GM18505 (cell line): ENCODE measurements at regions not wholly inside any gene's neighbourhood (a gene's known extent, or its start where the extent isn't known, plus 50 kb on each side); places are given as distances from the start of the nearest gene placed in this dataset.

Experiments used
- ATAC-seq: cut with Tn5 transposase; IDR thresholded peaks from one replicate; pipeline ENCODE4 v1.9.1; 2021; ENCODE audit not compliant: unreplicated experiment
- POLR2A ChIP-seq: IDR thresholded peaks from 4 replicates; pipeline ENCODE4 v1.6.1; 2011; ENCODE audit warnings: borderline replicate concordance; ENCODE audit not compliant: insufficient read depth, insufficient read length; ENCODE audit errors: extremely low read depth

DNA sequence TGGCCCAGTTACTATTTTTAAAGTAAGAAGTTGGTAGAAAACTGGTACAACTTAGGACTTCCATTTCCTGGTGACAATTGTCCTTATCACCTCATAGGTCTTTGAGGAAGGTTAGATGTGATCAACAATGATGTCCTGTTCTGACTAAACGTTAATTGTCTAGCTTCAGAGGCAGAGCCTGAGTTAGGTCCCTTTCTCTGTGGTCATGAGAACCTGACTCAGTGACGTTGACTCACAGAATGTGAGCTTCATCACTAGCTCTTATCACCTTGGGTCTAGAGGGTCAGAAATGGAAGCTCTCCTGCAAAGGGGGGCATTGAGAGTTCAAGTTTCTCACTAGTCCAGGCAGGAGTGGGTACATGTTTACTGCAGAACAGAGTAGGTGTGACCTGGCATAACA is 60.6 kb upstream of the ATP8B1 start:
- no peak for ATAC-seq
- no peak for TF ChIP-seq POLR2A

DNA sequence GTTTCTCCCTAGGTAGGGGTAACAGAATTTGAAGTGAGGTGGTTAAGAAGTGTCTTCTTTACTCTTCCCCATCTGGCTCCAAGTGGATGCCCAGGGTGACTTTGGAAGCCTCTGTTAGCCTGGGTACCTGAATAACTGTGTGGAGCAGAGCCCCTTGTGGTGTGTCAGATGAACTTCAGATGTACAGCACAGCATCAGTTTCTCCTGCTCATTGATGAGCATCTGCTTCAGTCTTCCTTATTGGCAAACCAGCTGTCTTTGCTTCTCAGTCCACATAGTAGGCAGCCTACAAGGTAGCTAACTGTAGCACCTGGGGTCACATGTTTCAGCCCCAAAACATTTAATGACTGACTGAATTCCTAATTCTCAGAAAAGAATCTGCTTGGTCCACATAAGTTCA is 56.2 kb upstream of the ATP8B1 start:
- no peak for TF ChIP-seq POLR2A
- ATAC-seq: no peak

DNA sequence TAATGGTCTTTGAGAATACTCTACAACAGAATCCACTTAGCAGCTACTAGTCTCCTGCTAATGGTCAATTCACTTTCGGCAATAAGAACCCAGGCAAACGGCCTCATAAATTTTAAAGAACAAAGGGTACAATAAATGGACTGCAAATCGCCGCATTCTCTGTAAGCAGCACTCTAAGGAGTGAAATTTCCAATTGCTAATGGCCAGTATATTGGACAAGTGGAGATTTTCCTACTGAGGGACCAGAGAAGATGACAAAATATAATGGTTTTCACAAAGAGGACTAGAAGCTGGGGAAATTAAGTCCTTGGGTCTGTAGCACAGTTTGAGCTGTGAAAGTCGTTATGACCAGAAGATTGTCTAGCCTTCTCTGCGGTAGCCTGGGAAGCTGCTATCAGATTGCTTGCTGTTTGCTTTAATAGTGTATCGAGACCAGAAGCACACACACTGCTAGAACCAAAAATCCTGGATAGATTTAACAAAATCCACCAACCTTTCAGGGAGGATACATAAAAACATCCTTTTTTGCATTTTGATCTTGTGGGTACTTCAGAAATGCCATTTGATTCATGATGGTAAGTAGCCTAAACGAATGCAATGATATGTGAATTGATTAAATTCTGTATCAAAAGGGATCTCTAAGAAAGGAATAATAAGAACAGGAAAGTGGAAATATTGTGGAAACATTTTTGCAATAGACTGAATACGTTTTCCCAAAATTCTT is 53.6 kb upstream of the ATP8B1 start:
- no peak for TF ChIP-seq POLR2A
- ATAC-seq: no peak

DNA sequence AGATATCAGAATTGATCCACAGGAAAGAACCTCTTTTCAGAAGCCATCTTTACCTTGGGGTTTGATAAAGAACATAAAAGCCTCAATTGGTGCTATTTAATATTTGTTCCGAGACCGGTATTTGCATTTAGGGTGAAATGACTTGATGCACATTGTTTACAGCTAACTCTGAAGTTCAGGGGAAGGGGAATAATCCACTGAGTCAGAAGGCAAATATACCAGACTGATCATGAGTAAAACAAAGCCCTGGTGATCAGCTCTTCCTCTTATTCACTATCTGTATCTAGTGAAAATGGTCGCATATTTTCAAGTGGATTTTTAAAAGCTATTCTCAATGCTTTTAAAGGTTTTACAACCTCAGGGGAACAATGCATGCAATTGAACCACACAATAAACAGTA is 53.0 kb upstream of the ATP8B1 start:
- no peak for ATAC-seq
- no peak for TF ChIP-seq POLR2A

DNA sequence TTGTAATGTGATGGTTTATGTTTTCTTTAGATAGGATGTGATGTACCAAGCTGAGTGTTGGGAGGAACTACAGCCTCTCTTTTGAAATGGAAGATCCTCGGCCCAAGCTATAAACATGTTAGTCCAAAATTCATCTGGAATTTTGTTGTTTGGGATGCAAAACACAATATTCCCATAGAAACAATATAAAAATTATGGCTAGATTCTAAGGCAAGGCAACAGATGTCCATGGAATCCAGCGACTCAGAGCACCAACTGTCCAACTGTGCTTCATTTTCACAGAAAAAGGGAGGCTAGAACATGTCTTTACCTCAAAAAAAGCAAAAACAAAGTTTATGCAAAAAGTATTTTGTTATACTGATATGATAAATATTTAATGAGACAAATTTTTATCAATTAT is 52.4 kb upstream of the ATP8B1 start:
- ATAC-seq: no peak
- no peak for TF ChIP-seq POLR2A

DNA sequence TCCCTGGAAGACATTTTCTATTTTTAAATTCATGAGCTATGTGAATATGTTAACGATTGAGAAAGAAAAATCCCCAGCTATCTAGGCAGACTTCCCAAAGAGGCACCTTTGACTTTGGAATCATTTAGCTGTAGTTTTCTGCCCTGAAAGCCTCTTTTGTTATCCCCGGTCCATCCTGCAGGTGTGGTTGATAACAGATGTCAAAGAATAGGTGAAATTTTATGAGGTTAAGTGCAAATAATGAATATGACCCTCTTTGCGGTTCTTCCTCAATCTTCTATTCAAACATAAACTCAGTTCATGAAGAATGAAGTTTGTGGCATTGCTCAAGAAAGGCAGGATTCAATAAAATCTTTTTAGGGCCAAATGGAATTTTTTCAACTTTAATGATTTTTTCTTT is 51.6 kb upstream of the ATP8B1 start:
- ATAC-seq: no peak
- no peak for TF ChIP-seq POLR2A

DNA sequence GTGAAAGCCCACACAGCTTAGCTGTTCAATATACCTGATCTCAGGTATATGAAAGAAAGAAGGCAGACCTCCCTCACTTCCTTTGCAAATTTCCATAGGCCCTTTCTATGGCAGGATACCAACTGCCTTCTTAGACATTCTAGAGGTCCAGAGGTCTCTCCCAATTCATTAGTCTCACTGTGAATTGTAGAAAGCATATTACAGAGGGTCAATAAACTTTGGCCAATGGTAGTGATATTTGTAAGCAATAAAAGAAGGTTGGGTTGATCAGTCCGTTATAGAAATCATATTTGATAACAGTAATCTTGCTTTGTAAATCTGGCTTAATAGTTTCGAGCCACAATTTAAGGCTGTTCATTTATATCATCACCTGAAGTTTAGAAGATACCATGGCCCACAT is 50.7 kb upstream of the ATP8B1 start:
- ATAC-seq: no peak
- TF ChIP-seq POLR2A: no peak

DNA sequence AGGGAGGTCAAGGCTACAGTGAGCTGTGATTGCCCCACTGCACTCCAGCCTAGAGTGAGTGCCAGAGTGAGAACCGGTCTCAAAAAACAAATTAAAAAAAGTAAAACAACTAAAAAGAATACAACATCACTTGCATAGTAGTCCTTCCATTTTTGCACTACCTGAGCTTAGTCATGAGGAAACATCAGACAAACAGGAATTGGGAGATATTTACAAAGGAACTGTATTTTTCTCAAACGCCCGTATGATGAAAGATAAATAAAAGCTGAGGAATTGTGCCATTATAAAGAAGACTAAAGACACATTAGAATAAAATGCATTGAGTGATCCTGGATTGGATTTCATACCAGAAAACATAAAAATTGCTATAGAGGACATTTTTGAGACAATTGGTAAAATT is 50.0 kb upstream of the ATP8B1 start:
- TF ChIP-seq POLR2A: no peak
- no peak for ATAC-seq
